GM20000 (cell line): ENCODE measurements at regions not wholly inside any gene's neighbourhood (a gene's known extent, or its start where the extent isn't known, plus 50 kb on each side); places are given as distances from the start of the nearest gene placed in this dataset.

Experiments used
- DNase-seq: peaks from one replicate; pipeline ENCODE4 v3.0.0; 2012; ENCODE audit warnings: low spot score
- TF ChIP-seq, protein P1 (sequence below): IDR thresholded peaks from 2 replicates; pipeline ENCODE4 v1.5.1; 2012; ENCODE audit warnings: mild to moderate bottlenecking, control low read depth; ENCODE audit errors: extremely low read depth, missing control alignments

DNA sequence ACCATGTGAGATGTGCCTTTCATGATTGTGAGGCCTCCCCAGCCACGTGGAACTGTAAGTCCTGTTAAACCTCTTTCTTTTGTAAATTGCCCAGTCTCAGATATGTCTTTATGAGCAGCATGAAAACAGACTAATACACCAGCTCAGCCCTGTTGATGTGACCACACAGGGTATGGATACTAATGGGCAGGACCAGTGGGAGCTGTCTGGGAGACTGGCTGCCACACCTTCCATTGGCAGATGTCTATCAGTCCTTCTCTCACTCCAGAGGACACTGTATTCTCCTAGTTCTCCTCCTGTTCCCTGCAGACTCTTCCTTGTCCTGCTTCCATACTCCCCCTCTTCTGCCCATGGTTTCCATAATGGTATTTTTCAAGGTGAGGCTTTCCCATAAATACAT lies 104.4 kb downstream of the PRLHR start:
- TF ChIP-seq, protein P1, sequence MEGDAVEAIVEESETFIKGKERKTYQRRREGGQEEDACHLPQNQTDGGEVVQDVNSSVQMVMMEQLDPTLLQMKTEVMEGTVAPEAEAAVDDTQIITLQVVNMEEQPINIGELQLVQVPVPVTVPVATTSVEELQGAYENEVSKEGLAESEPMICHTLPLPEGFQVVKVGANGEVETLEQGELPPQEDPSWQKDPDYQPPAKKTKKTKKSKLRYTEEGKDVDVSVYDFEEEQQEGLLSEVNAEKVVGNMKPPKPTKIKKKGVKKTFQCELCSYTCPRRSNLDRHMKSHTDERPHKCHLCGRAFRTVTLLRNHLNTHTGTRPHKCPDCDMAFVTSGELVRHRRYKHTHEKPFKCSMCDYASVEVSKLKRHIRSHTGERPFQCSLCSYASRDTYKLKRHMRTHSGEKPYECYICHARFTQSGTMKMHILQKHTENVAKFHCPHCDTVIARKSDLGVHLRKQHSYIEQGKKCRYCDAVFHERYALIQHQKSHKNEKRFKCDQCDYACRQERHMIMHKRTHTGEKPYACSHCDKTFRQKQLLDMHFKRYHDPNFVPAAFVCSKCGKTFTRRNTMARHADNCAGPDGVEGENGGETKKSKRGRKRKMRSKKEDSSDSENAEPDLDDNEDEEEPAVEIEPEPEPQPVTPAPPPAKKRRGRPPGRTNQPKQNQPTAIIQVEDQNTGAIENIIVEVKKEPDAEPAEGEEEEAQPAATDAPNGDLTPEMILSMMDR: no peak
- no peak for DNase-seq

DNA sequence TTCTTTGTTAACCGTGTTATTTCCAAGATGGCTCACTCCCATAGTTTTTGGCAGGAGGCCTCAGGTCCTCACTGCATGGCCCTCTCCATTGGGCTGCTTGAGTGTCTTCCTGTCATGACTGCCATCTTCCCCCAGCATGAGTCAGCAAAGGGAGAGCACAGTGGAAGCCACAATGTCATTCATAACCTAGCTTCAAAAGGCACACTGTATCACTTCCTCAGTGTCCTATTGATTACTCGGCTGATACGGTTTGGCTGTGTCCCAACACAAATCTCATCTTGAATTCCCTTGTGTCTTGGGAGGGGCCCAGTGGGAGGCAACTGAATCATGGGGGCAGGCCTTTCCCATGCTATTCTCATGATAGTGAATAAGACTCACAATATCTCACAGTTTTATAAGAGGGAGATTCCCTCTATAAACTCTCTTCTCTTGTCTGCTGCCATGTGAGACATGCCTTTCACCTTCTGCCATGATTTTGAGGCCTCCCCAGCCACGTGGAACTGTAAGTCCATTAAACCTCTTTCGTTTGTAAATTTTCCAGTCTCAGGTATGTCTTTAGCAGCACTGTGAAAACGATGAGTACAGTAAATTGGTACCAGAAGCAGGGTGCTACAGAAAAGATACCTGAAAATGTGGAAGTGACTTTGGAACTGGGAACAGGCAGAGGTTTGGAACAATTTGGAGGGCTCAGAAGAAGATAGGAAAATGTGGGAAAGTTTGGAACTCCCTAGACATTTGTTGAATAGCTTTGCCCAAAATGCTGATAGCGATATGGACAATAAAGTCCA lies 106.5 kb downstream of the PRLHR start:
- TF ChIP-seq, protein P1: no peak
- no peak for DNase-seq

DNA sequence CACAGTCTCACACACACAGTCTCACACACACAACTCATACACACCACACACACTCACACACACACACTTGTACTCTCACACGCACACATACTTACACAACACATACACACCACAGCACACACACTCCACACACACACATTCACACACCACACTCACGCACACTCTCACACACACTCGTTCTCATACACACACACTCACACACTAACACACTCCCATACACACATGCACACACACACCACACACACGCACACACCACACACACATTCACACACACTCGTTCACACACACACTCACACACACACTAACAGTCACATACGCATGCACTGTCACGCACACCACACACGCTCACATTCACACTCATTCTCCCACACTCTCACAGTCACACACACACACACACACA lies 109.8 kb downstream of the PRLHR start:
- no peak for DNase-seq
- TF ChIP-seq, protein P1: no peak

DNA sequence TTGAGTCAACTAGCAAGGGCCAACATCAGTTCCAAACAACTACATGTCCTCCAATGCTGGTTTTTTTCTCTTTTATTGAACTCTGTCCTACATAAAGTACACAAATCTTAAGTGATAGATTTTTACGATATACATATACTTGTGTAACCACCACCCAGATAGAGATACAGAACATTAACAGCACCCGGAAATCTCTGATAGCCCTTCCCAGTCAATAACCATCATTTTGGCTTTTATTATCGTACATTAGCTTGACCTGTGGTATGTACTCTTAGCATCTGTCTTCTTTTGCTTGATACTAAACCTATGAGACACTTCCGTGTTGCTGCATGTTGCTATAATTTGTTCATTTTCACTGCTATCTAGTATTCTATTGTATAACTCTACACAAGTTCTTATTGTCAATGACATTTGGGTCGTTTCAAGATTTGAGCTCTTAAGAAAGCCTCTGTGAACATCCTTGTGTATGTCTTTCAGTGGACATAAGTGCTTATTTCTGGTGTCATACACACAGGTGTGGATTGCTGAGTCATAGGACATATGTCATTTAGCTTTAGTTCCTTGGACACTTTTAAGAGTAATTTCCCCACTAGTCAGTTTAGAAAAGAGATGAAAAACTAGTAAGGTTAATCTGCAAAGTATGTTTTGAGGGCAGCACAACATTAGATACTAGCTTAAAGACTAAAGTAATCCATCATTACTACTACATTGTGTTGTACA lies 111.1 kb downstream of the PRLHR start:
- TF ChIP-seq, protein P1: no peak
- DNase-seq: no peak

DNA sequence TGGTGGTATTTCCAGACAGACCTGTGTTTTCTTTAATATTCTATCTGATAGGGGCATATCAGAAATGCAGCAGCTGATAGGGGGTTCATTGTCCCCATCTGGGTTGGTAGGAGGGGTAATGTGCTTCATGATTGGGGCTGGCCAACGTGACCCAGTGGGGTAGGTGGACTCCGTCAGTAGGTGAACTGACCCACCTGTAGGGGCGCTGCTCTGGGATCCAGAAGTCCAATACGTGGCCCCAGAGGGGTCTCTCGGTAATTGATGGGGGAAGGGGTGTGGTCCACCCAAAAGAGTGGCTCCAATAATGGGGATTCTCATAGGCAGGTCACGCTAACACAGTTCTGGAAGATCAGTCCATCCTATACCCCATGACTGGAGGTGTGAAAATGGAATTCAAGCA lies 112.0 kb downstream of the PRLHR start:
- TF ChIP-seq, protein P1: no peak
- no peak for DNase-seq

DNA sequence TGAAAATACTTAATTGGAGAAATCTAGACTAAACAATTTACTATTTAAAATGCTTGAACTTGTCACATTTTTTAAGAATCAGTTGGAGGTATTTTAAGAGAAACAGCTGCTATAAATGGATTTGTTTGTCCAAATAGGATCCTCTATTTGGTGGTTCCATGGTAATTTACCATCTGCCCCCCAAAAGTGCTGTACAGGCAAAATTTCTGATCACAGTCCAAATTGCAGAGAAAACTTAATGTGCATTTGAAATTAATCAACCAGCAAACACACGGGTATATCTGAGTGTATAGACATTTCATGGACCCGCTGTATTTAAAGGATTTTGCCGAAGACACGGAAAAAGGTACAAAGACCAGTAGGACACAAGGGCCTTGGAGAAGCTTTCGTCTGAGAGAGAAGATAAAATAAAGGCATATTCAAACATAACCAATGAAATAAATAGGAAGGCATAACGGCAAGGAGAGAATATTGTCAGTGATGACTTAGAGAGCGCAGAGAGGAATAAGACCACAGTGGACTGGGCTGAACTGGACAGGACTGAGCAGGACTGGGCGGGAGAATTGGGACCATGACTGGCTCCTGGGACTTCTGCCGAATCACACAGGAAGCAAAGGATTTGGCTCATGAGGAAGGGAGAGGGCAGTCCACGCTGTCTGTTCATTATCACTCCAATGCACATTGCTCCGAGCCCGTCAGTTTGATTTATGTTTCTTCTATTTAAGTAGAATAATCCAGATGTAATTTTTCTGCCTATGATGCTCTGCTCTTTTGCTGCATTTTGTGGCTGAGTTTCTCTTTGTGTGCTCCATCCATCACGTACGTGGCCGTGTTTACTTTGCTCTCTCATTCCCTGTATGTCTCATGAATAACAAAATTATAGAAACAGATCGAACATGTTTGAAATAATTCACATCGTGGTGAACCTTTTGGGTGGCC lies 112.8 kb downstream of the PRLHR start:
- DNase-seq: no peak
- TF ChIP-seq, protein P1: no peak
